HG02973 (cell line): ENCODE measurements at regions not wholly inside any gene's neighbourhood (a gene's known extent, or its start where the extent isn't known, plus 50 kb on each side); places are given as distances from the start of the nearest gene placed in this dataset.

Experiments used
- ATAC-seq: cut with Tn5 transposase; IDR thresholded peaks from one replicate; pipeline ENCODE4 v1.9.1; 2021; ENCODE audit warnings: moderate library complexity; ENCODE audit not compliant: unreplicated experiment

GRCh38 chr3:117674321-117674720, 964.7 kb downstream of the TUSC7 start:
- no peak for ATAC-seq

GRCh38 chr3:117681619-117682018, 972.0 kb downstream of the TUSC7 start:
- no peak for ATAC-seq

- no peak for ATAC-seq
Measured at GRCh38 chr3:117687096-117687495, 977.5 kb downstream of the TUSC7 start.

DNA sequence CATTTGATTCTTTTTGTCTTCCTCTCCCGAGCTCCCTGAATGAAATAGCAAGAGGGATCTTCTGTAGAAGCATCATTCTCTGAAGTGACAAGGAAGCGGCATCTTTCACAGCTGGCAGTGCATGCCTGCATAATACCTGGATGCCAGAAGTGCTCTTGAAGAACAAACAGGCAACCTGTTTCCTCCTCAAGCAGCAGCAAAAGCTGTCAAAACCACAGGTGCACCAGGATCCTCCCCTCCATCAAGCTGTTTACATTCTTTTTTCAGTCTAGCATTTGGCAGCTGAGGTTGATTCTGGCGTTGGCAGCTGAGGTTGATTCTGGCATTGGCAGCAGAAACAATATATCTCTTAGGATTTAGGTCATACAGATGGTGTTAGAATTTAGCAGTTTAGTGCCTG, 979.0 kb downstream of the TUSC7 start:
- ATAC-seq, result no peak

DNA sequence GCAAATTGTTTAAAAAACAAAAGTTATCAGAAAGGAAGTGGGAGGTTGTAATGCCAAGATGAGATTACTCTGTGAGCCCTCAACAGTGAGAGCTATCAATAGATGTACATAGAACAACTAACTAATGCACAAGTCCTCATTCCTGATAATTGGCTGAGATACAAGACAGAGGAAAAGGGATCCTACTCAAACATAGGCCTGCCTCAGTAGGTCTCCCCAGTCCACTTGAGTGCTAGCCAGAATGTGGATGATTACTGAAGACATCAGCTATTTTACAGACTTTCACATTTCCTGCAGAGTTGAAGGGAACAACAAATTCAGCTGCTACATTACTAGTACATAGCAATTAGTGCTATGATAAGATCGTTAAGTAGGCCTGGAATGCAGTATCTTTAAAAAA, 981.9 kb downstream of the TUSC7 start:
- ATAC-seq, result no peak

- ATAC-seq, result no peak
Measured at GRCh38 chr3:117692416-117692995, 982.9 kb downstream of the TUSC7 start.

DNA sequence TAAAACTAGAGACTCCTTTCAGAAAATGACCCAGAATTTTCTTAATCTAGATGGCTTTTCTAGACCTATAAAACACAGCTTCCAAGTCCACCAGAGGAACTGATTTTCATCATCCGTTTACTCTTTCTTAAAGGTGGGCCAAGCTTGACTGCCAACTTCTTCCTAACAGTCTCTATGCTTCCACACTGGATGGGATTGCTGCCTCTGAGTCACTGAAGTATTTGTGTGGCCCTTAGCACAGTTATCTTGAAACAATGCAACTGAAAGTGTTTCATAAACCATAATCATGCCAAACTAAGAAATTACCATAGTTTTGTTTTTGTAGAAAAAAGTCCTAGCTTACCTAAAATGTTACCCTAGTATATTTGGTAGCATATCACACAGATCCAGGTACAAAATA, 985.7 kb downstream of the TUSC7 start:
- no peak for ATAC-seq

DNA sequence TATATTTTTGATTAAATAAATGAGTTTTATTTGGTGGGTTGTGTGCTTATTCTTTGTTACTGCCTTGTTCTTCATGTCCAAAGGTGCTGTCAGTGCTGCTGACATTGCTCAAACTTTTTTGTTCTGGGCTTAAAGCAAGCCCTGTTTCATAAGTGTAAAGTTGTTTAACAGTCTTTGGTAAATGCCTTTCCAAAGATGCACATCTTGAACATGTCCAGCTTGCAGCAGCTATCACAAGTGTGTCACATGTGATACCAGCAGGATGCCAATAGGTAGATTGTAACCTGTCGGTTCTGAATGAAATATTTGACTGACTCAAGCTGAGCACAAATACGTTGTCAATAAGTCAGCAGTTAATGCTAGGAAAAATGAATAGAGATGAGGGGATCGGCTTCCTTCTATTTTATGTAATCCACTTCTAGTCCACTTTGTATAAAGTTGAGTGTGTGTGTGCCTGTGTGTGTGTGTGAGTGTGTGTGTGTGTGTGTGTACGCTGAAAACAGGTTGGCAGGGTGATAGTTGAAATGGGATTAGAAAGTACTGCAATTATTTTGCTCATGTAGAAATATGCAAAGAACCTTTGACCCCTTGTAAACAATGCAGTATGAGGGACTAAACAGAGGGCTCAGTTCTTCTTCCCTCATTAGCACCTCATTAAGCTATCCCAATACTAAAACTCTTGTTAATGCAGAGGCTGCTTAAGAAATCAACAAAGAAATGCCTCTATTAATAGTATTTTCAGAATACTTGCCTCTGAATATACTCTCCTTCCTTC, 986.5 kb downstream of the TUSC7 start:
- no peak for ATAC-seq

DNA sequence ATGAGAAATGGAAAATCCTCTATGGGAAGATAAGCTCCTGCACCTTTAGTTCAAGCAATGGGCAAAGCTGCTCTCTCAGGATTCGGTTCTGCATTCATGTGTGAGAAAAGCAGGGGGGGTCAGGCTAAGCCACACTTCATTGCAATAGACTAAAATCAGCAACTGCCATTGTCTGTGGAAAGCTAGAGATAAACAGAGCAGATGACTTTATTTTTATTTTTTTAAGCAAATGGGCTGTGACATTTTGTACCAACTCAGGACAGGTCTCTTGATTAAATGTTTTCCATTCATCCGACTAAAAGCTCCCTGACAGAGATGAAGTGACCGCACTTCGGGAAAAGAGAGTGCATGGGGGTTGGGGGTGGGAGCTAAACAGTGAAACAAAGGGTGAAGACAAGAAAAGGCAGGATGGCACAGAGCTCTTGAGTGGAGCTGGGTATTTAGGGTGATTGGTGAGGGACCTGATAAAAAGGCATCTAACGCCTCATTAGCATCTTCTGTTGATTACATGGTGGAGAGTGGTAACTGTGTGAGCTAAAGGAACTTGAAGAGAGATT, 987.4 kb downstream of the TUSC7 start:
- no peak for ATAC-seq

- no peak for ATAC-seq
Measured at GRCh38 chr3:117699058-117699457, 989.5 kb downstream of the TUSC7 start.

GRCh38 chr3:117700573-117701360, 991.2 kb downstream of the TUSC7 start:
- no peak for ATAC-seq

GRCh38 chr3:117705011-117705410, 995.4 kb downstream of the TUSC7 start:
- no peak for ATAC-seq

- no peak for ATAC-seq
Measured at GRCh38 chr3:117706037-117706436, 996.5 kb downstream of the TUSC7 start.

DNA sequence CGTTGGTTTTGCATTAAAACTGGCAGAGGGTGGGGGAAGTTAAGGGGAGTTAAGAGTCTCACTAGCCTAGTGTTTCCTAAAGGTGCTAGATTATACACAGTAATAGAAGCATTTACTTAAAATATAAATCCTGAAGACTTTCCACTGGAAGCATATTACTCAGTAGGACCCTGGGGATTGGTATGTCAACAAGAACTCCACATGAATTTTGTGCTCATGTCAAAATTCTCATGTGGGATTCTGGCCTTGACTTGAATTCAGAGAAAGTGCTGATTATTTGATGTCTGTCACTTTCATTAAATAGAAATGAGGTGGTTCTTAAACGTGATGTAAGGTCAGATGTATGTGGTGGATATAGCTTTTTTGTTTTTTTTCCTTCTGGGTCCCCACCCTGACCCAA, 997.2 kb downstream of the TUSC7 start:
- no peak for ATAC-seq

DNA sequence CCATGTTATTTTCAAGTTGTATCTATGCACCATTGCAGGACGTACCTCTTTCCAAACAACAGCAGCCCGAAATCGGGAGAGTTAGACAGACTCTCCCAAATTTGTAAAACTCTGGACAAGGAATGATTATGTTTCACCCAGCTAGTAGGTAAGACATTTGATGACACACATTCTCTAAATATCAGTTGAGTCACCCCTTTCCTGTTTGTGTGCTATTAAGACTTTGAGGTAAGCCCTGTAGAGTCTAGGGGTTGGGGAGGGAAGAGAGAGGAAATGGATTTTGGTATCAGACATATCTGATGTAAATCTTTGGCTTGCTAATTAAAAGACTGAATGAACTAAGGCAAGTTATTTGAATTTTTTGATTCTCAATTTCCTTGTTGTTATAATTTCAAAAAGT, 999.0 kb downstream of the TUSC7 start:
- no peak for ATAC-seq

DNA sequence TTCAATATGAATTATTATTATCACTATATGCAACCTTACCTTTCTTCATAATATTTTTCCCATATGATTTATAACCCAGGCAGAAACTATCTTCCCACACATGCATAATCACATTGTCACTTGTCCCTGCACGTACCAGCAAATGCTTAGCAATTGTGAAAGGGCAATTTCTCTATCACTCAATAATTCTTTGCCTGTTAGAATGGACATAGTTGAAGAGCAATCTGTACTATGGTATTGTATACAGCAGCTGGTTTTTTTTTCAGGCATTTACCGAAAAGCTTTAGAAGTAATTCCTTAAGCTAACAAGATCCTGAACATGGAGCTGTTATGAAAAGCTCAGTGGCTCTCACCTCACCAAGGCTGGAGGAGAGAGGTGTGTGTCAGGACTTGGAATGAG, 999.5 kb downstream of the TUSC7 start:
- no peak for ATAC-seq

- ATAC-seq, result no peak
Measured at GRCh38 chr3:117710501-117710900, 1000.9 kb downstream of the TUSC7 start.

DNA sequence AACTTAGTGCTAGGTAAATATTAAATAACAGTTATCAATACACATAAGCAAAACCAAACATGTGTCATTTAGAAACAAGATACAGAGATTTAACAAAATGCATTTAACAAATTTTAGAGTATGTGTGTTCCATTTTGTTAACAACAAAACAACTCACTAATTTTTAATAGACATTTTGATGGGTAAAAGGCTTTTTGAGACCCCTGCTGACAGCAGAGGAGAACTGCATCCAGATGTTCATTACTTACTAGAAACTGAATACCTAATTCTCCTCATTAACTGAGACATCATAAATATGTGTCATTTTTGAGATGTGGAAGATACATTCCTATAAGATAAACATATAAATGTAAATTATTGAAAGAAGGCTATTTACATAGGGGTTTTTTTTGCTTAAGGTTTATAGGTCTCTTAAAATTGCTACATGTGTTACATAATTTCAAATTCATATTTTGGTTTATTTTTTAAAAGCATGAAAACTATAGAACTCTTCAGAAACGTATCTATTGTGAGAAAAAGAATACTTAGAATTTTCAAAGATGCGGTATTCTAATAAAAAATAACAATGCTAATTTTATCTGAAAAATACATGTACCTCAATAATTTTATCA, 1009.8 kb downstream of the TUSC7 start:
- ATAC-seq, result no peak

GRCh38 chr3:117721866-117722265, 1012.3 kb downstream of the TUSC7 start:
- no peak for ATAC-seq

DNA sequence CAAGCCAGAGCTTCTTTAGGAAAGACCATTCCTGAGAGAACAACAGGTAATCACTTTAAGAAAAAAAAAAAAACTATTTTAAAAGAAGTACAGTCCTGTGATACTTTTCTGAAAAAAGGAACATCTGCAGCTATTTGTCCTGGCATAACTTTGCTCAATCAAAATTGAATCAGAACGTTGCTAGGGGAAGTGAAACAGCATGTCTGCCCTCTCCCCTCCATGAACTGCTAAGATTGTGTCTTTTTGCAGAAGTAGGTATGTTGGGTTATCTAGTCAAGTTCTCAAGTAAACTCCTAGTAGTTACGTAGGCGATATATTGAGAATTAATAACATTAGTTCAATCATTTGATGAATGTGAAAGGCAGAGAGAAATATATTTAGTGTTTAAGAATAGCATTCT, 1013.3 kb downstream of the TUSC7 start:
- no peak for ATAC-seq

DNA sequence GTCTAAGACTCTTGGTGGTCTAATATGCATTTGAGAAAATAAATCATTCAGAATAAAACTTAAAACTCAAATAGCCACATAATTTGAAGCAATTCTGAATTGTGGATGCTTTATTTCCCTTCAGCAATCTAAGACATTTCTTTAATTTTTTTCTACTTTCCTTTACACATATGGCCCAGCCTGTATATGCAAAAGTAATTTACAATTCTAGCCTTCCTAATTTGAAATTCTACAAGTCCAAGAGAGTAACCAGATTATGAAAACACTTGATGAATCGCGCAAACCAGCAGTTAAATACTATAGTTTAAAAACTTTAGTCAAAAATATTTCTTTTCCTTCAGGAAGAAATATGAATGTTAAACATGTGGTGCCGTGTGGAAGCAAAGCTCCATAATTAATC, 1014.2 kb downstream of the TUSC7 start:
- no peak for ATAC-seq
